K562 (cell line): ENCODE measurements at regions not wholly inside any gene's neighbourhood (a gene's known extent, or its start where the extent isn't known, plus 50 kb on each side); places are given as distances from the start of the nearest gene placed in this dataset.

ENCODE experiments used
- ATAC-seq: fragments of 200-7000 bp; cut with Tn5 transposase; 3 replicates; pipeline ENCODE4 v1.9.1; 2020; ENCODE audit warnings: moderate library complexity
- BruUV-seq: library from RNA; stranded (reverse); fragments of 400-500 nt; replicated peaks from 2 replicates; lab custom pipeline; 2021; lab: Mats Ljungman, UMichigan
- CTCF ChIA-PET: fragments of 300-600 bp; formaldehyde crosslinking; extraction: SDS; loops from one replicate; lab custom pipeline; 2021; ENCODE audit warnings: low intra/inter-chr PET ratio; lab: Yijun Ruan, JAX
- POLR2A ChIA-PET: fragments of 300-600, 350-650 bp; sonication (Branson Sonifier 250); formaldehyde crosslinking; extraction: SDS; loops from one replicate; lab custom pipeline; 2021; ENCODE audit warnings: antibody characterized with exemption, inconsistent platforms; lab: Yijun Ruan, JAX
- DNase-seq, 4 experiments: peaks; one replicate each; pipeline versions ENCODE4 v3.0.0 to v3.0.0-alpha.2; 2011 to 2018; ENCODE audit warnings: low spot score in 3 of 4, mixed read lengths in 3 of 4; ENCODE audit errors: extremely low read depth in 1 of 4
- FAIRE-seq: peaks from 2 replicates; lab custom pipeline; 2011; peaks lifted over from hg19 to GRCh38; lab: Jason Lieb, UNC
- H2AFZ ChIP-seq: 2 replicates; pipeline ENCODE4 v1.6.0; 2011; ENCODE audit warnings: low read depth, low read length, control low read depth, inconsistent platforms
- H3K27ac ChIP-seq: fragments of 200-600 bp; 3 replicates; pipeline ENCODE4 v1.8.0; 2011; ENCODE audit warnings: low read depth, mild to moderate bottlenecking, control low read depth, inconsistent platforms, low read length, moderate library complexity, mixed read lengths; ENCODE audit errors: extremely low read depth
- H3K27me3 ChIP-seq, 2 experiments: fragments of 300-600 bp in 1 of 2; 2 replicates in 1 of 2; 3 replicates in 1 of 2; pipeline versions ENCODE4 v1.6.0 to v1.8.0; 2011; ENCODE audit warnings: inconsistent platforms in 2 of 2, low read length in 2 of 2, mild to moderate bottlenecking in 1 of 2, mixed read lengths in 1 of 2, moderate library complexity in 1 of 2; ENCODE audit not compliant: control insufficient read depth in 2 of 2, insufficient read depth in 2 of 2
- H3K36me3 ChIP-seq: fragments of 300-600 bp; 3 replicates; pipeline ENCODE4 v1.8.0; 2011; ENCODE audit warnings: mild to moderate bottlenecking, low read length, inconsistent platforms; ENCODE audit not compliant: control insufficient read depth, insufficient read depth
- H3K4me1 ChIP-seq, 2 experiments: fragments of 200-600 bp in 1 of 2; replicated peaks in 1 of 2; 2 replicates in 1 of 2; 3 replicates in 1 of 2; pipeline versions ENCODE4 v1.5.1 to v1.8.0; 2011; ENCODE audit warnings: inconsistent platforms in 2 of 2, low read length in 2 of 2, mild to moderate bottlenecking in 1 of 2, mixed read lengths in 1 of 2, moderate library complexity in 1 of 2; ENCODE audit not compliant: control insufficient read depth in 2 of 2, insufficient read depth in 2 of 2
- H3K4me2 ChIP-seq: 2 replicates; pipeline ENCODE4 v1.6.1; 2011; ENCODE audit warnings: low read length, control low read depth, inconsistent platforms, mixed read lengths; ENCODE audit not compliant: insufficient read depth
- H3K4me3 ChIP-seq: fragments of 200-600 bp; sonication (generic), shearing (Covaris generic); 2 replicates; pipeline ENCODE4 v1.5.1; 2016; ENCODE audit warnings: control low read depth, inconsistent platforms
- H3K79me2 ChIP-seq: fragments of 200-600 bp; 3 replicates; pipeline ENCODE4 v1.8.0; 2011; ENCODE audit warnings: low read length, inconsistent platforms; ENCODE audit not compliant: control insufficient read depth, insufficient read depth
- H3K9ac ChIP-seq, 2 experiments: 2 replicates each; pipeline versions ENCODE4 v1.6.0 to v1.6.1; 2011; ENCODE audit warnings: low read depth in 2 of 2, low read length in 2 of 2, control low read depth in 1 of 2, inconsistent platforms in 1 of 2, mild to moderate bottlenecking in 1 of 2, mixed read lengths in 1 of 2; ENCODE audit not compliant: insufficient read depth in 1 of 2
- H3K9me1 ChIP-seq: one replicate; pipeline ENCODE4 v1.6.0; 2011; ENCODE audit warnings: inconsistent platforms, mild to moderate bottlenecking, low read length, moderate library complexity; ENCODE audit not compliant: control insufficient read depth, insufficient read depth
- H3K9me3 ChIP-seq: replicated peaks from 2 replicates; pipeline ENCODE4 v1.5.1; 2011; ENCODE audit warnings: low read depth, low read length, inconsistent platforms; ENCODE audit not compliant: control insufficient read depth, insufficient read depth
- H4K20me1 ChIP-seq: replicated peaks from 2 replicates; pipeline ENCODE4 v1.6.1; 2011; ENCODE audit warnings: low read length, inconsistent platforms, mixed read lengths; ENCODE audit not compliant: control insufficient read depth, insufficient read depth
- BRD9 ChIP-seq: fragments of 450-650 bp; IDR thresholded peaks from 2 replicates; pipeline ENCODE4 v1.6.1; 2018; ENCODE audit warnings: low read depth; ENCODE audit not compliant: partially characterized antibody
- ETS2 ChIP-seq: IDR thresholded peaks from 2 replicates; pipeline ENCODE4 v1.6.1; 2016; ENCODE audit warnings: borderline replicate concordance, missing genetic modification characterization, mild to moderate bottlenecking, moderate library complexity, missing compliant biosample characterization; ENCODE audit not compliant: poor library complexity, severe bottlenecking
- HDAC1 ChIP-seq, 2 experiments: fragments of 450-650 bp; IDR thresholded peaks; 2 replicates each; pipeline ENCODE4 v1.6.1; 2016 to 2017; ENCODE audit warnings: inconsistent platforms in 1 of 2, mild to moderate bottlenecking in 1 of 2, moderate library complexity in 1 of 2
- ZNF408 ChIP-seq: fragments of 250-450 bp; sonication (Bioruptor Pico); IDR thresholded peaks from 2 replicates; pipeline ENCODE4 v1.4.0; 2020; ENCODE audit warnings: low read depth, mild to moderate bottlenecking, moderate library complexity
- ZNF57 ChIP-seq: fragments of 450-650 bp; formaldehyde crosslinking; IDR thresholded peaks from 2 replicates; pipeline ENCODE4 v1.4.0; 2020; ENCODE audit warnings: mild to moderate bottlenecking, moderate library complexity
- WGBS: fragments of 100-300 bp; shearing (Covaris generic); methylation state at CpG from one replicate; pipeline ENCODE4 v1.1.6; 2016; ENCODE audit warnings: low coverage, mixed read lengths; ENCODE audit not compliant: insufficient coverage; ENCODE audit errors: missing lambda C conversion rate; 5-methylcytosine and 5-hydroxymethylcytosine counted together
- in situ Hi-C: fragments of 300-500 bp; cut with MboI; formaldehyde crosslinking; loops from 4 replicates; pipeline ENCODE4 v1.15.0; 2018; ENCODE audit warnings: inconsistent platforms, mixed read lengths
- intact Hi-C: fragments of 100-400 bp; cut with micrococcal nuclease; formaldehyde crosslinking; loops from 2 replicates; pipeline ENCODE4 v1.14.2; 2022
- TF ChIP-seq, protein P1 (sequence below), 2 experiments: fragments of 450-650 bp in 1 of 2; sonication (generic) in 1 of 2; formaldehyde crosslinking in 1 of 2; IDR thresholded peaks; 2 replicates each; pipeline versions ENCODE4 v1.7.1 to v1.9.0; 2016 to 2022; ENCODE audit warnings: inconsistent platforms in 1 of 2, mild to moderate bottlenecking in 1 of 2, missing genetic modification reagents in 1 of 2

DNA sequence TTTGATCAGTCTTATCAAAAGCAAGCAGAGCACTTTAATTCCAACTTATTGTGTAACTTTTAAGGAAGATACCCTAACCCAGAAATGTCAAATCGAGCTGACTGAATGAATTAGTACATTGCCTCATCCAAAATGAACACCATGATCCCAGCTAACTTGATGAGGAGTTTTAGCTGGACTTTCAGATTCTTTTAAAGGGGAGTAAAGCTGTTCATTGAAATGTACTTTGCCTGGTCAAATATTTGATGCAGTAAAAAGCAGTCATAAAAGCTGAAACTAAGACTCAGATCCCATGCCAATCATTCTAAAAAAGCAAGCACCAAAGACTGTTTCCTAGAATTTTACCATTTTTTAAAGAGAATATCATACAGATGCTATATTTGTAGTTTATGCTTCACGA is 114.1 kb downstream of the FSCB start:
- no peak for DNase-seq
- H3K9me1 ChIP-seq = no peaks in the 10 kb centered on the region
- H3K36me3 ChIP-seq = no peaks in the 10 kb centered on the region
- intact Hi-C loops = no loop called here
- BruUV-seq = no TSS peak
- H3K4me2 ChIP-seq = no peak overlapping the region
- H3K9me3 ChIP-seq = no peaks in the 10 kb centered on the region
- ChIA-PET POLR2A (no interaction called here), CTCF (no interaction called here)
- H4K20me1 ChIP-seq = no peaks in the 10 kb centered on the region
- FAIRE-seq = no peak
- in situ Hi-C loops = no loop called here
- no peak for ATAC-seq
- no peaks in the 10 kb centered on the region for H3K4me1 ChIP-seq
- no peak overlapping the region for H2AFZ ChIP-seq
- WGBS = 0% methylated on average over 2 of the region's 2 CpGs
- H3K4me3 ChIP-seq = no peak overlapping the region
- no peaks in the 10 kb centered on the region for H3K27me3 ChIP-seq
- H3K79me2 ChIP-seq = no peaks in the 10 kb centered on the region
- no peak overlapping the region for H3K9ac ChIP-seq
- TF ChIP-seq ETS2 (no peak), ZNF408 (CRISPR knock-in tag) (no peak), BRD9 (no peak), ZNF57 (CRISPR knock-in tag) (no peak), HDAC1 (IDR thresholded peaks at IDR 0.05) (no peak)
- TF ChIP-seq, protein P1, sequence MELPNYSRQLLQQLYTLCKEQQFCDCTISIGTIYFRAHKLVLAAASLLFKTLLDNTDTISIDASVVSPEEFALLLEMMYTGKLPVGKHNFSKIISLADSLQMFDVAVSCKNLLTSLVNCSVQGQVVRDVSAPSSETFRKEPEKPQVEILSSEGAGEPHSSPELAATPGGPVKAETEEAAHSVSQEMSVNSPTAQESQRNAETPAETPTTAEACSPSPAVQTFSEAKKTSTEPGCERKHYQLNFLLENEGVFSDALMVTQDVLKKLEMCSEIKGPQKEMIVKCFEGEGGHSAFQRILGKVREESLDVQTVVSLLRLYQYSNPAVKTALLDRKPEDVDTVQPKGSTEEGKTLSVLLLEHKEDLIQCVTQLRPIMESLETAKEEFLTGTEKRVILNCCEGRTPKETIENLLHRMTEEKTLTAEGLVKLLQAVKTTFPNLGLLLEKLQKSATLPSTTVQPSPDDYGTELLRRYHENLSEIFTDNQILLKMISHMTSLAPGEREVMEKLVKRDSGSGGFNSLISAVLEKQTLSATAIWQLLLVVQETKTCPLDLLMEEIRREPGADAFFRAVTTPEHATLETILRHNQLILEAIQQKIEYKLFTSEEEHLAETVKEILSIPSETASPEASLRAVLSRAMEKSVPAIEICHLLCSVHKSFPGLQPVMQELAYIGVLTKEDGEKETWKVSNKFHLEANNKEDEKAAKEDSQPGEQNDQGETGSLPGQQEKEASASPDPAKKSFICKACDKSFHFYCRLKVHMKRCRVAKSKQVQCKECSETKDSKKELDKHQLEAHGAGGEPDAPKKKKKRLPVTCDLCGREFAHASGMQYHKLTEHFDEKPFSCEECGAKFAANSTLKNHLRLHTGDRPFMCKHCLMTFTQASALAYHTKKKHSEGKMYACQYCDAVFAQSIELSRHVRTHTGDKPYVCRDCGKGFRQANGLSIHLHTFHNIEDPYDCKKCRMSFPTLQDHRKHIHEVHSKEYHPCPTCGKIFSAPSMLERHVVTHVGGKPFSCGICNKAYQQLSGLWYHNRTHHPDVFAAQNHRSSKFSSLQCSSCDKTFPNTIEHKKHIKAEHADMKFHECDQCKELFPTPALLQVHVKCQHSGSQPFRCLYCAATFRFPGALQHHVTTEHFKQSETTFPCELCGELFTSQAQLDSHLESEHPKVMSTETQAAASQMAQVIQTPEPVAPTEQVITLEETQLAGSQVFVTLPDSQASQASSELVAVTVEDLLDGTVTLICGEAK (IDR thresholded peaks at IDR 0.05) = no peak
- TF ChIP-seq, protein P1 (CRISPR knock-in tag; IDR thresholded peaks at IDR 0.05) = no peak
- H3K27ac ChIP-seq = no peak overlapping the region
